ENCODE measurements at regions not wholly inside any gene's neighbourhood (a gene's known extent, or its start where the extent isn't known, plus 50 kb on each side); places are given as distances from the start of the nearest gene placed in this dataset.

- ChIA-PET POLR2A (interaction anchor here (0.6 kb wide), 1 partner anchor 16 kb away, joined by 5 read pairs; no protein-coding TSS in a partner anchor), CTCF (interaction anchor here (0.6 to 1.2 kb wide), 2 partner anchors 11 to 346 kb away, joined by 3 to 6 read pairs; no protein-coding TSS in a partner anchor)
- no peak for TF ChIP-seq L3MBTL2 (conservative IDR thresholded peaks at IDR 0.05)
- TF ChIP-seq CTBP1 (IDR thresholded peaks at IDR 0.05; ENCODE audit: borderline replicate concordance) = no peak
- no peak for TF ChIP-seq PKNOX1 (IDR thresholded peaks at IDR 0.05)
- TF ChIP-seq SP1 (IDR thresholded peaks at IDR 0.05) = no peak
- no peak for TF ChIP-seq SUZ12 (IDR thresholded peaks at IDR 0.05)
- TF ChIP-seq FOXK2 (IDR thresholded peaks at IDR 0.05) = no peak
- TF ChIP-seq ARNT (IDR thresholded peaks at IDR 0.05) = no peak
- TF ChIP-seq BHLHE40 (IDR thresholded peaks at IDR 0.05; ENCODE audit: borderline replicate concordance) = no peak
- TF ChIP-seq ZNF384 (IDR thresholded peaks at IDR 0.05) = no peak
- no peak for TF ChIP-seq FOXM1 (IDR thresholded peaks at IDR 0.05; ENCODE audit: borderline replicate concordance)
- TF ChIP-seq FOXA1 (IDR thresholded peaks at IDR 0.05) = no peak
- no peak for TF ChIP-seq TARDBP (IDR thresholded peaks at IDR 0.05)
- TF ChIP-seq ELF4 (IDR thresholded peaks at IDR 0.05) = no peak
- no peak for DNase-seq (ENCODE audit: extremely low spot score)
These were observed 52.5 kb upstream of the FBXO28 start for GRCh38 chr1:224061436-224061835.

DNA sequence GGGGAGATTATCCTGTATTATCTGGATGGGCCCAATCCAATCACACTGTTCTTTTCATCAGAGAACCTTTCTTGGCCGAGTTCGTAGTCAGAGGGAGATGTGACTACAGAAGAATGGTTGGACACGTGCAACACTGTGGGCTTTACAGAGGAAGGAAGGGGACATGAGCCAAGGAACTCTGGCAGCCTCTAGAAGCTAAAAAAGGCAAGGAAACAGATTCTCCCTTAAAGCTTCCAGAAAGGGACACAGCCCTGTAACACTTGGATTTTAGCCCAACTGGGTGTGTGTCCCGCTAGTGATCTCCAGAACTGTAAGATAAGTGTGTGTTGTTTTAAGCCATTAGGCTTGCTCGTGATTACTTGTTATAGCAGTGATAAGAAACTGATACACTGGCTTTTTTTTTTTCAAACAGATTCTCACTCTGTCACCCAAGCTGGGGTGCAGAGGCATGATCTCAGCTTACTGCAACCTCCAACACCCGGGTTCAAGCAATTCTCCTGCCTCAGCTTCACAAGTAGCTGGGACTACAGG lies 53.9 kb upstream of the FBXO28 start:
- TF ChIP-seq HDGF (IDR thresholded peaks at IDR 0.05; ENCODE audit: borderline replicate concordance) = no peak
- TF ChIP-seq SUZ12 (IDR thresholded peaks at IDR 0.05) = no peak
- no peak for TF ChIP-seq FOXM1 (IDR thresholded peaks at IDR 0.05; ENCODE audit: borderline replicate concordance)
- no peak for TF ChIP-seq LEF1 (IDR thresholded peaks at IDR 0.05; ENCODE audit: borderline replicate concordance)
- no peak for TF ChIP-seq CTBP1 (IDR thresholded peaks at IDR 0.05; ENCODE audit: borderline replicate concordance)
- TF ChIP-seq NFRKB (IDR thresholded peaks at IDR 0.05) = no peak
- no peak for TF ChIP-seq PKNOX1 (IDR thresholded peaks at IDR 0.05)
- TF ChIP-seq SP1 (IDR thresholded peaks at IDR 0.05) = no peak
- TF ChIP-seq FOXA1 (IDR thresholded peaks at IDR 0.05) = no peak
- no peak for TF ChIP-seq ELF4 (IDR thresholded peaks at IDR 0.05)
- TF ChIP-seq ZNF384 (IDR thresholded peaks at IDR 0.05) = no peak
- no peak for TF ChIP-seq FOXK2 (IDR thresholded peaks at IDR 0.05)
- TF ChIP-seq L3MBTL2 (conservative IDR thresholded peaks at IDR 0.05) = no peak
- no peak for TF ChIP-seq TARDBP (IDR thresholded peaks at IDR 0.05)
- TF ChIP-seq ARNT (IDR thresholded peaks at IDR 0.05) = no peak
- no peak for TF ChIP-seq BHLHE40 (IDR thresholded peaks at IDR 0.05; ENCODE audit: borderline replicate concordance)
- CTCF ChIA-PET = no interaction called here
- DNase-seq (ENCODE audit: extremely low spot score) = no peak
- POLR2A ChIA-PET = no interaction called here

DNA sequence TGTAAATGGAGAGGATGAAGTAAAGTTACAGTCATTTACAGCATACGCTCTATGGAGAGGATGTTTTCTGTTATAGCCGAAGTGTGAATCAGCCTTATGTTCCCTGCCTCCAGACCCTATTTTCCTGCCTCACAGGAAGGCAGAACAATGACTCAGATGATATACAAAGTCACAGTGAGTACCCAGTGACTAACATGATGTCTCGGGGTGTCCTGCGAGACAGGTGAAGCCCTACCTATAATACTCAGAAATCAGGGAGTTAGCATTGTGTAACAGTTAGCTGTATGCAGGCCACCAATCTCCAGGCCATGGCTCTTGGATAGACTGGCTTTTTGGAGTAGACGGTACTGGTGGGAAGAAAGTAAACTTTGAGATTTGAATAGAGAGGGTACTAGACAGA lies 55.6 kb upstream of the FBXO28 start:
- ChIA-PET CTCF (no interaction called here), POLR2A (no interaction called here)
- no peak for TF ChIP-seq LEF1 (IDR thresholded peaks at IDR 0.05; ENCODE audit: borderline replicate concordance)
- no peak for DNase-seq (ENCODE audit: extremely low spot score)

- ChIA-PET POLR2A (no interaction called here), CTCF (no interaction called here)
- no peak for DNase-seq (ENCODE audit: extremely low spot score)
- no peak for TF ChIP-seq FOXK2 (IDR thresholded peaks at IDR 0.05)
- no peak for TF ChIP-seq ARNT (IDR thresholded peaks at IDR 0.05)
- no peak for TF ChIP-seq SP1 (IDR thresholded peaks at IDR 0.05)
- no peak for TF ChIP-seq SUZ12 (IDR thresholded peaks at IDR 0.05)
- no peak for TF ChIP-seq PKNOX1 (IDR thresholded peaks at IDR 0.05)
These were observed 56.3 kb upstream of the FBXO28 start for GRCh38 chr1:224057461-224058199.

- POLR2A ChIA-PET = no interaction called here
- DNase-seq (ENCODE audit: extremely low spot score) = no peak
- CTCF ChIA-PET = no interaction called here
- TF ChIP-seq FOXA1 (IDR thresholded peaks at IDR 0.05) (no peak), ZNF384 (IDR thresholded peaks at IDR 0.05) (no peak), BHLHE40 (IDR thresholded peaks at IDR 0.05; ENCODE audit: borderline replicate concordance) (no peak), FOXM1 (IDR thresholded peaks at IDR 0.05; ENCODE audit: borderline replicate concordance) (no peak), ARNT (IDR thresholded peaks at IDR 0.05) (no peak)
These were observed 59.3 kb upstream of the FBXO28 start for GRCh38 chr1:224054611-224055010.

DNA sequence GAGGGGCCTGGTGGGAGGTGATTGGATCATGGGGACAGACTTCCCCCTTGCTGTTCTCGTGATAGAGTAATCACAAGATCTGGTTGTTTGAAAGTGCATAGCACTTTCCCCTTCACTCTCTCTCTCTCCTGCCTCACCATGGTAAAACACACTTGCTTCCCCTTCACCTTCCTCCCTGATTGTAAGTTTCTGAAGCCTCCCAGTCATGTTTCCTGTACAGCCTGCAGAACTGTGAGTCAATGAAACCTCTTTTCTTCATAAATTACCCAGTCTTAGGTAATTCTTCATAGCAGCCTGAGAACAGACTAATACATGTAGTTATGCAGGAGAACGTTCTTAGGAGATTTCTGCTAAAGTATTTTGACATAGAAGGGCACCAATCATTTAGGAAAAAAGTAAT lies 59.9 kb upstream of the FBXO28 start:
- TF ChIP-seq PKNOX1 (IDR thresholded peaks at IDR 0.05) = no peak
- TF ChIP-seq BHLHE40 (IDR thresholded peaks at IDR 0.05; ENCODE audit: borderline replicate concordance) = no peak
- no peak for TF ChIP-seq HDGF (IDR thresholded peaks at IDR 0.05; ENCODE audit: borderline replicate concordance)
- TF ChIP-seq L3MBTL2 (conservative IDR thresholded peaks at IDR 0.05) = no peak
- no peak for TF ChIP-seq FOXA1 (IDR thresholded peaks at IDR 0.05)
- no peak for TF ChIP-seq LEF1 (IDR thresholded peaks at IDR 0.05; ENCODE audit: borderline replicate concordance)
- no peak for TF ChIP-seq ARNT (IDR thresholded peaks at IDR 0.05)
- no peak for TF ChIP-seq ELF4 (IDR thresholded peaks at IDR 0.05)
- TF ChIP-seq TARDBP (IDR thresholded peaks at IDR 0.05) = no peak
- TF ChIP-seq FOXM1 (IDR thresholded peaks at IDR 0.05; ENCODE audit: borderline replicate concordance) = no peak
- TF ChIP-seq FOXK2 (IDR thresholded peaks at IDR 0.05) = no peak
- TF ChIP-seq SUZ12 (IDR thresholded peaks at IDR 0.05) = no peak
- TF ChIP-seq CTBP1 (IDR thresholded peaks at IDR 0.05; ENCODE audit: borderline replicate concordance) = no peak
- no peak for TF ChIP-seq SP1 (IDR thresholded peaks at IDR 0.05)
- TF ChIP-seq NFRKB (IDR thresholded peaks at IDR 0.05) = no peak
- ChIA-PET POLR2A (no interaction called here), CTCF (no interaction called here)
- no peak for DNase-seq (ENCODE audit: extremely low spot score)
